Glutamatergic neuron (in vitro differentiated cells): ENCODE measurements at regions not wholly inside any gene's neighbourhood (a gene's known extent, or its start where the extent isn't known, plus 50 kb on each side); places are given as distances from the start of the nearest gene placed in this dataset.

Source experiments
- DNase-seq: peaks from one replicate; pipeline ENCODE4 v3.0.0; 2022
- H3K27ac Mint-ChIP-seq: one replicate; pipeline ENCODE4 v1.8.0; 2020; ENCODE audit warnings: mild to moderate bottlenecking, mixed read lengths, inconsistent platforms; ENCODE audit not compliant: unreplicated experiment
- H3K27me3 Mint-ChIP-seq: one replicate; pipeline ENCODE4 v1.8.0; 2020; ENCODE audit warnings: mild to moderate bottlenecking, moderate library complexity, mixed read lengths, inconsistent platforms; ENCODE audit not compliant: unreplicated experiment
- H3K36me3 Mint-ChIP-seq: one replicate; pipeline ENCODE4 v1.8.0; 2020; ENCODE audit warnings: mild to moderate bottlenecking, mixed read lengths, inconsistent platforms; ENCODE audit not compliant: unreplicated experiment
- H3K4me1 Mint-ChIP-seq: one replicate; pipeline ENCODE4 v1.8.0; 2020; ENCODE audit warnings: mild to moderate bottlenecking, low read depth, mixed read lengths, inconsistent platforms; ENCODE audit not compliant: unreplicated experiment
- H3K4me3 Mint-ChIP-seq: one replicate; pipeline ENCODE4 v1.8.0; 2020; ENCODE audit warnings: mild to moderate bottlenecking, mixed read lengths, inconsistent platforms; ENCODE audit not compliant: unreplicated experiment
- H3K9me3 Mint-ChIP-seq: one replicate; pipeline ENCODE4 v1.8.0; 2020; ENCODE audit warnings: mild to moderate bottlenecking, moderate library complexity, mixed read lengths, inconsistent platforms; ENCODE audit not compliant: unreplicated experiment
- TF ChIP-seq, protein P1 (sequence below): fragments of 200-600 bp; sonication (generic); IDR thresholded peaks from one replicate; pipeline ENCODE4 v1.5.0; 2021; ENCODE audit not compliant: partially characterized antibody, unreplicated experiment

DNA sequence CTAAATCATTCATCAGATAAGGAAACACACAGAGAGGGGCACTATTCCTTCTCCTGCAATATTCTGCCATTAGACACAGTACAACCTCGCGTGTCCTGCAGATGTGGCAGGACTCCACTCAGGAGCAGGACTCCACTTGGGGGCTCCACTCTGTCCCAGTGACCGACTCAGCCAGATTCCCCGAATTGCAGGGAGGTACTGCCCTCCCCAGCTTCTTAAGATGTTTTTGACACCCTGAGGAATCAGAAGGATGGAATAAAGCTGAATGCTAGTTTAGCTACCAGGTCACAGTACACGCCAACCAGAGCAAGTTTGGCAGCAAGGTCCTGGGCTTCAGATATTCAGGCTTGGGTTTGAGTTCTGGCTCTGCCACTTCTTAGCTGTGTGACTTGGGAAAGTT lies 99.3 kb upstream of the USP47 start:
- TF ChIP-seq, protein P1, sequence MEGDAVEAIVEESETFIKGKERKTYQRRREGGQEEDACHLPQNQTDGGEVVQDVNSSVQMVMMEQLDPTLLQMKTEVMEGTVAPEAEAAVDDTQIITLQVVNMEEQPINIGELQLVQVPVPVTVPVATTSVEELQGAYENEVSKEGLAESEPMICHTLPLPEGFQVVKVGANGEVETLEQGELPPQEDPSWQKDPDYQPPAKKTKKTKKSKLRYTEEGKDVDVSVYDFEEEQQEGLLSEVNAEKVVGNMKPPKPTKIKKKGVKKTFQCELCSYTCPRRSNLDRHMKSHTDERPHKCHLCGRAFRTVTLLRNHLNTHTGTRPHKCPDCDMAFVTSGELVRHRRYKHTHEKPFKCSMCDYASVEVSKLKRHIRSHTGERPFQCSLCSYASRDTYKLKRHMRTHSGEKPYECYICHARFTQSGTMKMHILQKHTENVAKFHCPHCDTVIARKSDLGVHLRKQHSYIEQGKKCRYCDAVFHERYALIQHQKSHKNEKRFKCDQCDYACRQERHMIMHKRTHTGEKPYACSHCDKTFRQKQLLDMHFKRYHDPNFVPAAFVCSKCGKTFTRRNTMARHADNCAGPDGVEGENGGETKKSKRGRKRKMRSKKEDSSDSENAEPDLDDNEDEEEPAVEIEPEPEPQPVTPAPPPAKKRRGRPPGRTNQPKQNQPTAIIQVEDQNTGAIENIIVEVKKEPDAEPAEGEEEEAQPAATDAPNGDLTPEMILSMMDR: no peak
- Mint-ChIP-seq H3K27ac (no peak overlapping the region), H3K4me1 (peaks cover 8% of the 10 kb centered on the region), H3K9me3 (peaks cover 2% of the 10 kb centered on the region), H3K4me3 (no peak overlapping the region), H3K36me3 (no peaks in the 10 kb centered on the region), H3K27me3 (no peaks in the 10 kb centered on the region)
- no peak for DNase-seq

DNA sequence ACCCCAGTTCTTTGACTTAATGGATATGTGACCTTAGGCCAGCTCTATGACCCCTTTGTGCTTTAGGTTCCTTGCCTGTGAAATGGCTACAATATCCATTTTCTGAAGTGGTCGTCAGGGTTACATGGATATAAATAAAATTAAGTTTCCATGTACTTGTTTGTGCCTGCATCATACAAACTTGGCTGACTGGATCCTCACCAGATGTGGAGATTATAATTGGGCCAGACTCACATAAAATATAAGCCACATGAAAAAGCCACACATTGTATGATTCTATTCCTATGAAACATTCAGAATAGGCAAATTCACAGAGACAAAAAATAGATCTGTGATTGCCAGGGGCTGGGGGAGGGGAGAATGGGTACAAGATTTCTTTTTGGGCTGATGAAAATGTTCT lies 100.9 kb upstream of the USP47 start:
- Mint-ChIP-seq H3K4me1 (peaks cover 9% of the 10 kb centered on the region), H3K9me3 (peaks cover 2% of the 10 kb centered on the region), H3K36me3 (no peaks in the 10 kb centered on the region), H3K27me3 (no peaks in the 10 kb centered on the region), H3K27ac (no peak overlapping the region), H3K4me3 (no peak overlapping the region)
- DNase-seq: no peak
- TF ChIP-seq, protein P1: no peak

DNA sequence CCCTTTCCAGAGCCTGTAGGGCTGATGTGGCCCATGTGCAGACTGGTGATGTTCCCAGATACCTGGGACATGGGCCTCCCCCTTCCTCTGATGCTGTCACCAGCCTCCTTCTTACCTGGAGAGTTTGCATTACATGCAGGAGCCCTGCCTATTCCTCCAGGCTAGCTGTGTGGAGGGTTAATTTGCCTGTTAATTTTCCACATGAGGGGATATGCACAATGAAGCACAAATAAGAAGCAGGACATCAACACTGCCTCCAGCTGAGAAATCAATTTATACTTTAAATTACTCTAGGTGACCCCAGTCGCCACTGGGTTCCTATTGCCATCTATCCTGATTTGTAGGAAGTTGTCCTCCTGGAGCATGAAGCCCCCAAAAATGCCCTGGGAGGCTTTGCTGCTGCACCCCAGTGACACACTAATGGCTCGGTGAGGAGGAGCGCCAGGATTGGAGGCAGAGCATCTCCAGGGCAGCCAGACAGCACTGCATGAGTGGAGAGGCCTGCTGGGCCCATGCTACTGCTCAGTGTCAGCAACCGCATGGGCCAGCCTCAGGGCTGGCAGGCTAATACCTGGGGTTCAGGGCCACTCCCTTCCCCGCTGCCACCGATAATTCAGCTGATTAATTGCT lies 101.6 kb upstream of the USP47 start:
- Mint-ChIP-seq H3K9me3 (peaks cover 3% of the 10 kb centered on the region), H3K36me3 (no peaks in the 10 kb centered on the region), H3K27ac (no peak overlapping the region), H3K4me1 (peaks cover 16% of the 10 kb centered on the region), H3K4me3 (no peak overlapping the region), H3K27me3 (no peaks in the 10 kb centered on the region)
- DNase-seq: no peak
- TF ChIP-seq, protein P1: no peak

DNA sequence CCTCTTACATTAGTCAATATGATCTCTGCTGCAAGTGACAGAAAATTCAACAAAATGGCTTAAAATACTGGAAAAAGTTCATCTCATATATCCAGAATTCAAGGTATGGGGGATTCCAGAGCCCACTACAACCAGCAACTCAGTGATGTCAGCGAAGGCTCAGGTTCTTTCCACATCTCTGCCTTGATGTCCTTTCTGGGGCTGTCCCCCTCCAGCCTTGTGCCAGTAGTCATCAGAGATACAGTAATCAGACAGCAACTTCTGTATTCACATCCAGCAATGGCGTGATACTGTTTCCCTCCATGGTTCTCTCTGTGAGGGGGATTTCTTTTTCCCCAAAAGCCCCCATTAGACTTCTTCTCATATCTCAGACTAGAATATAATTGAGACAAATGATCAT lies 103.4 kb upstream of the USP47 start:
- H3K36me3 Mint-ChIP-seq: no peaks in the 10 kb centered on the region
- TF ChIP-seq, protein P1: no peak
- H3K27ac Mint-ChIP-seq: no peak overlapping the region

DNA sequence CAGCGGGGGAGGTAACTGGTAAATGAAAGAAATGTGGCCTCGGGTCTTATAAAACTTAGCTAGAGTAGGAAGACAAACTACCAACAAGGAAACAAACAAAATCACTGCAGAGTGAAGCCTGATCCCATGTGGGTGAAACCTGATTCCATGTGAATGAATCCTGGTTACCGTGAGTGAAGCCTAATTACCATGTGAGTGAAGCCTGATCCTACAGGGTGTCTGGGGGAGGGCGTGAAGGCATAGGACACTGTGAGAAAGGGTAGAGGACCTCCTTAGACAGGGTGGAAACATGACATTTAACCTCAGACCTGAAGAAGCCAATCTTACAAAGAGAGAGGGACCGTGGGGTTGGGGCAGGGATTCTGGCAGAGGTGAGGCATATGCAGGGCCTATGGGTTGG lies 106.2 kb upstream of the USP47 start:
- Mint-ChIP-seq H3K36me3 (no peaks in the 10 kb centered on the region), H3K9me3 (peaks cover 1% of the 10 kb centered on the region), H3K27me3 (no peaks in the 10 kb centered on the region), H3K4me1 (peaks cover 8% of the 10 kb centered on the region), H3K4me3 (no peak overlapping the region), H3K27ac (no peak overlapping the region)
- TF ChIP-seq, protein P1: no peak
- DNase-seq: no peak

More for the DNA sequence above, 103.4 kb upstream of the USP47 start:
- Mint-ChIP-seq H3K27me3 (no peaks in the 10 kb centered on the region), H3K4me3 (no peak overlapping the region), H3K4me1 (peaks cover 10% of the 10 kb centered on the region), H3K9me3 (peaks cover 3% of the 10 kb centered on the region)
- DNase-seq: no peak
